NB4 (cell line): ENCODE measurements at regions not wholly inside any gene's neighbourhood (a gene's known extent, or its start where the extent isn't known, plus 50 kb on each side); places are given as distances from the start of the nearest gene placed in this dataset.

Source experiments
- DNase-seq: peaks from one replicate; pipeline ENCODE4 v3.0.0; 2010; ENCODE audit warnings: low read depth
- H3K4me3 ChIP-seq: one replicate; pipeline ENCODE4 v1.5.1; 2011; ENCODE audit warnings: mild to moderate bottlenecking, low read depth, low read length, moderate library complexity
- CTCF ChIP-seq: IDR thresholded peaks from one replicate; pipeline ENCODE4 v1.5.1; 2012; ENCODE audit warnings: low read depth, low read length
- MAX ChIP-seq: IDR thresholded peaks from 2 replicates; pipeline ENCODE4 v1.6.1; 2011; ENCODE audit warnings: low read depth, low read length
- MYC ChIP-seq: IDR thresholded peaks from 2 replicates; pipeline ENCODE4 v1.6.1; 2011; ENCODE audit warnings: low read depth, low read length
- POLR2A ChIP-seq: IDR thresholded peaks from 2 replicates; pipeline ENCODE4 v1.6.1; 2011; ENCODE audit warnings: mild to moderate bottlenecking; ENCODE audit not compliant: insufficient read length; ENCODE audit errors: extremely low read depth

GRCh38 chr1:81569761-81570160, 231.0 kb upstream of the ADGRL2 start:
- no peak for DNase-seq
- H3K4me3 ChIP-seq, result no peak overlapping the region
- TF ChIP-seq POLR2A (no peak), MAX (no peak), MYC (no peak), CTCF (no peak)

- H3K4me3 ChIP-seq, result no peak overlapping the region
- TF ChIP-seq MAX (no peak), POLR2A (no peak), MYC (no peak), CTCF (no peak)
- DNase-seq, result no peak
These were observed 237.1 kb upstream of the ADGRL2 start for GRCh38 chr1:81563632-81564031.

- TF ChIP-seq MAX (no peak), POLR2A (no peak), CTCF (no peak), MYC (no peak)
- no peak for DNase-seq
- no peak overlapping the region for H3K4me3 ChIP-seq
These were observed 237.8 kb upstream of the ADGRL2 start for GRCh38 chr1:81562934-81563333.

GRCh38 chr1:81560629-81561028, 240.1 kb upstream of the ADGRL2 start:
- DNase-seq, result no peak
- H3K4me3 ChIP-seq, result no peak overlapping the region
- TF ChIP-seq MYC (no peak), POLR2A (no peak), CTCF (no peak), MAX (no peak)

GRCh38 chr1:81559662-81560350, 240.9 kb upstream of the ADGRL2 start:
- H3K4me3 ChIP-seq, result no peak overlapping the region
- no peak for DNase-seq
- TF ChIP-seq POLR2A (no peak), CTCF (no peak), MAX (no peak), MYC (no peak)
